B cell (primary cell): ENCODE measurements at regions not wholly inside any gene's neighbourhood (a gene's known extent, or its start where the extent isn't known, plus 50 kb on each side); places are given as distances from the start of the nearest gene placed in this dataset.

Source experiments
- ATAC-seq: fragments of 200-7000 bp; cut with Tn5 transposase; one replicate; pipeline ENCODE4 v1.10.0; 2021; ENCODE audit warnings: low read depth, mild to moderate bottlenecking, moderate number of reproducible peaks, moderate library complexity
- CTCF ChIA-PET: fragments of 350-600 bp; sonication (Branson Sonifier 250); formaldehyde crosslinking; loops from one replicate; lab custom pipeline; 2021; ENCODE audit warnings: antibody characterized with exemption, inconsistent platforms; lab: Charles Lee
- POLR2A ChIA-PET: fragments of 350-600 bp; sonication (Branson Sonifier 250); formaldehyde crosslinking; loops from one replicate; lab custom pipeline; 2021; ENCODE audit warnings: antibody characterized with exemption; lab: Charles Lee
- DNase-seq: peaks from one replicate; pipeline ENCODE4 v3.0.0; 2013
- H2AFZ ChIP-seq: 2 replicates; pipeline ENCODE4 v1.6.1; 2012; ENCODE audit warnings: mild to moderate bottlenecking, low read depth, low read length; ENCODE audit not compliant: insufficient read depth, poor library complexity, severe bottlenecking
- H3K27ac ChIP-seq, 2 donors: 1 replicate in 1 of 2; 2 replicates in 1 of 2; pipeline ENCODE4 v1.5.1; 2012 to 2013; ENCODE audit warnings: low read length in 2 of 2, mild to moderate bottlenecking in 2 of 2, moderate library complexity in 1 of 2
- H3K27me3 ChIP-seq, 4 experiments: fragments of 200-600 bp in 1 of 4; sonication (generic) in 1 of 4; replicated peaks in 1 of 4; 1 replicate in 2 of 4; 2 replicates in 2 of 4; pipeline versions ENCODE4 v1.6.1 to v1.7.0; 2013 to 2016; ENCODE audit warnings: low read length in 3 of 4, mild to moderate bottlenecking in 2 of 4, mixed read lengths in 1 of 4, moderate library complexity in 1 of 4; ENCODE audit not compliant: insufficient read depth in 4 of 4, control insufficient read depth in 3 of 4; ENCODE audit errors: control extremely low read depth in 1 of 4
- H3K36me3 ChIP-seq, 2 experiments: replicated peaks in 1 of 2; 1 replicate in 1 of 2; 2 replicates in 1 of 2; pipeline versions ENCODE4 v1.6.1 to v1.7.1; 2013; ENCODE audit warnings: low read length in 1 of 2; ENCODE audit not compliant: insufficient read depth in 2 of 2, control insufficient read depth in 1 of 2; ENCODE audit errors: control extremely low read depth in 1 of 2, extremely low read depth in 1 of 2
- H3K4me1 ChIP-seq, 2 donors: fragments of 200-600 bp in 1 of 2; sonication (generic) in 1 of 2; 1 replicate in 1 of 2; 2 replicates in 1 of 2; pipeline versions ENCODE4 v1.5.1 to v1.6.1; 2013 to 2017; ENCODE audit warnings: low read length in 2 of 2; ENCODE audit not compliant: control insufficient read depth in 2 of 2, insufficient read depth in 2 of 2
- H3K4me2 ChIP-seq: replicated peaks from 2 replicates; pipeline ENCODE3; 2012; ENCODE audit warnings: mild to moderate bottlenecking, low read depth, low read length; ENCODE audit not compliant: poor library complexity, severe bottlenecking
- H3K4me3 ChIP-seq, 5 experiments: fragments of 200-600 bp in 1 of 5; sonication (generic) in 1 of 5; 1 replicate in 3 of 5; 2 replicates in 2 of 5; pipeline versions ENCODE4 v1.5.1 to v1.7.0; 2011 to 2016; ENCODE audit warnings: low read length in 4 of 5, mild to moderate bottlenecking in 4 of 5, low read depth in 2 of 5, control low read depth in 1 of 5, moderate library complexity in 1 of 5; ENCODE audit not compliant: insufficient read depth in 1 of 5; ENCODE audit errors: control extremely low read depth in 1 of 5, extremely low read depth in 1 of 5
- H3K79me2 ChIP-seq: fragments of 200-600 bp; sonication (generic); one replicate; pipeline ENCODE4 v1.6.0; 2016; ENCODE audit warnings: low read length; ENCODE audit not compliant: control insufficient read depth, insufficient read depth
- H3K9ac ChIP-seq: fragments of 200-600 bp; sonication (generic); 2 replicates; pipeline ENCODE4 v1.6.1; 2017; ENCODE audit warnings: mild to moderate bottlenecking, low read length, moderate library complexity
- H3K9me3 ChIP-seq, 3 donors: one replicate each; pipeline versions ENCODE4 v1.6.1 to v1.7.1; 2013; ENCODE audit warnings: low read length in 2 of 3; ENCODE audit not compliant: control insufficient read depth in 2 of 3, insufficient read depth in 1 of 3; ENCODE audit errors: control extremely low read depth in 1 of 3
- H4K20me1 ChIP-seq: 2 replicates; pipeline ENCODE4 v1.6.0; 2012; ENCODE audit warnings: mild to moderate bottlenecking, low read length; ENCODE audit not compliant: insufficient read depth, control insufficient read depth, poor library complexity, severe bottlenecking
- H3K27ac Mint-ChIP-seq: one replicate; pipeline ENCODE4 v1.8.0; 2021; ENCODE audit warnings: mixed read lengths
- H3K27me3 Mint-ChIP-seq: one replicate; pipeline ENCODE4 v1.8.0; 2021; ENCODE audit warnings: mixed read lengths
- H3K4me1 Mint-ChIP-seq: one replicate; pipeline ENCODE4 v1.8.0; 2021; ENCODE audit warnings: mixed read lengths
- H3K4me3 Mint-ChIP-seq: one replicate; pipeline ENCODE4 v1.8.0; 2021; ENCODE audit warnings: mixed read lengths
- H3K9me3 Mint-ChIP-seq: one replicate; pipeline ENCODE4 v1.8.0; 2022; ENCODE audit warnings: mixed read lengths; ENCODE audit not compliant: insufficient read depth
- EZH2 ChIP-seq: IDR thresholded peaks from 2 replicates; pipeline ENCODE4 v1.6.1; 2012; ENCODE audit warnings: borderline replicate concordance, low read depth, mild to moderate bottlenecking, moderate library complexity, low read length; ENCODE audit not compliant: insufficient read depth, poor library complexity, severe bottlenecking
- WGBS: methylation state at CpG from one replicate; pipeline ENCODE4 v1.1.5; 2013; ENCODE audit warnings: missing lambda C conversion rate; ENCODE audit not compliant: insufficient coverage; 5-methylcytosine and 5-hydroxymethylcytosine counted together
- intact Hi-C: fragments of 100-400 bp; cut with micrococcal nuclease; formaldehyde crosslinking; loops from one replicate; pipeline ENCODE4 v1.10.0; 2022
- TF ChIP-seq, protein P1 (sequence below): fragments of 200-600 bp; IDR thresholded peaks from one replicate; pipeline ENCODE4 v1.8.0; 2022; ENCODE audit warnings: antibody characterized with exemption, mild to moderate bottlenecking

DNA sequence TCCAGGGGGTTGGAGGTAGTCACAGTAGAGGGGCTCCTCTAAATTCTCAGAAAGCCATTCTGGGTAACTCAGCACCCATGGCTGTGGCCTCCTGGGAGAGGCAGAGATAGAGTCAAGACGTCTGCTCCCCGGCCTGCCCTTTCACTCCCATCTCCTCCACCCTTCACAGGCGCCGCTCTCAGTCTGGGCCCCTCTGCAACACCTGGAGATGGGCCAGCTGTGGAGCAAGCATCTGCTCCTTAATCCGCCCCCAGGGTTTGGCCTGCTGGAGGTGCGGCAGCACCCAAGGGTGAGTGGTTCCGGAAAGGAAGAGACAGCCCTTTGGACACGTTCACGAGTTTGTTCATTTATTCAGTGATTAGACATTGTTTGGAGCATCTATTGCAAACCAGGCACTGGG, 271.3 kb downstream of the BMP7 start:
- H3K4me3 Mint-ChIP-seq = no peak overlapping the region
- peaks cover 5% of the 10 kb centered on the region for H3K9me3 Mint-ChIP-seq
- Histone ChIP-seq H3K9me3 (peaks cover 0 to 23% (median 8%) of the 10 kb centered on the region in 3 donors), H3K79me2 (no peaks in the 10 kb centered on the region), H4K20me1 (no peaks in the 10 kb centered on the region), H2AFZ (no peak overlapping the region), H3K9ac (no peak overlapping the region), H3K27me3 (peaks cover 0 to 5% (median 0%) of the 10 kb centered on the region in 4 experiments), H3K36me3 (no peaks in the 10 kb centered on the region), H3K4me2 (no peak overlapping the region), H3K4me3 (no peak overlapping the region), H3K4me1 (no peaks in the 10 kb centered on the region), H3K27ac (no peak overlapping the region)
- ChIA-PET CTCF (no interaction called here), POLR2A (no interaction called here)
- H3K27ac Mint-ChIP-seq = no peak overlapping the region
- TF ChIP-seq, protein P1, sequence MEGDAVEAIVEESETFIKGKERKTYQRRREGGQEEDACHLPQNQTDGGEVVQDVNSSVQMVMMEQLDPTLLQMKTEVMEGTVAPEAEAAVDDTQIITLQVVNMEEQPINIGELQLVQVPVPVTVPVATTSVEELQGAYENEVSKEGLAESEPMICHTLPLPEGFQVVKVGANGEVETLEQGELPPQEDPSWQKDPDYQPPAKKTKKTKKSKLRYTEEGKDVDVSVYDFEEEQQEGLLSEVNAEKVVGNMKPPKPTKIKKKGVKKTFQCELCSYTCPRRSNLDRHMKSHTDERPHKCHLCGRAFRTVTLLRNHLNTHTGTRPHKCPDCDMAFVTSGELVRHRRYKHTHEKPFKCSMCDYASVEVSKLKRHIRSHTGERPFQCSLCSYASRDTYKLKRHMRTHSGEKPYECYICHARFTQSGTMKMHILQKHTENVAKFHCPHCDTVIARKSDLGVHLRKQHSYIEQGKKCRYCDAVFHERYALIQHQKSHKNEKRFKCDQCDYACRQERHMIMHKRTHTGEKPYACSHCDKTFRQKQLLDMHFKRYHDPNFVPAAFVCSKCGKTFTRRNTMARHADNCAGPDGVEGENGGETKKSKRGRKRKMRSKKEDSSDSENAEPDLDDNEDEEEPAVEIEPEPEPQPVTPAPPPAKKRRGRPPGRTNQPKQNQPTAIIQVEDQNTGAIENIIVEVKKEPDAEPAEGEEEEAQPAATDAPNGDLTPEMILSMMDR = no peak
- TF ChIP-seq EZH2 = no peak
- no peak for DNase-seq
- intact Hi-C loops = no loop called here
- 87% methylated on average over 9 of the region's 9 CpGs for WGBS
- H3K4me1 Mint-ChIP-seq = no peaks in the 10 kb centered on the region
- no peak for ATAC-seq
- peaks cover 7% of the 10 kb centered on the region for H3K27me3 Mint-ChIP-seq

DNA sequence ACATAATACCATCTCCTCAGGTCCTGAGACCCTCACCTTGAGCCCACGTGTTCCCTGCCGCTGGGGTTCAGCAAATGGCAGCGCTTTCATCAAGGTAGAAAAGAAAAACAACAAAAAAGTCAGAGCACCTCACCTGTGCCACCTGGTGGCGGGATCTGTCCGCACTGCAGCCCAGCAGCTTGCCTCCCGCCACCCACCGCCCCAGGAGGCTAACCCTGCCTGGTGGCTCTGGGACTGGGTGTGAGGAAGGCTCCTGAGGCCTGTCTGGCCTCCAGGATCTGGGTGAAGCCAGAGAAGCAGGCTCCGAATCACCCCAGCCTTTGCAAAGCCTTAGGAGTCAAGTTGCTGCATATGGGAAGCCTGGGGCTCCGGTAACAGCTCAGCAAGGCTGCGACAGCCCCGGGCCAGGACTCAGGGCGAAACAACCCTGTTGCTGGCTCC, 270.8 kb downstream of the BMP7 start:
- no peak overlapping the region for H3K9ac ChIP-seq
- H3K9me3 ChIP-seq = peaks cover 0 to 23% (median 8%) of the 10 kb centered on the region in 3 donors
- CTCF ChIA-PET = no interaction called here
- intact Hi-C loops = no loop called here
- no peak overlapping the region for H2AFZ ChIP-seq
- H3K27ac Mint-ChIP-seq = no peak overlapping the region
- POLR2A ChIA-PET = no interaction called here
- no peaks in the 10 kb centered on the region for H3K4me1 ChIP-seq
- H3K9me3 Mint-ChIP-seq = peaks cover 5% of the 10 kb centered on the region
- H3K4me2 ChIP-seq = no peak overlapping the region
- no peaks in the 10 kb centered on the region for H4K20me1 ChIP-seq
- no peaks in the 10 kb centered on the region for H3K79me2 ChIP-seq
- no peak for TF ChIP-seq EZH2
- TF ChIP-seq, protein P1 = peak; percentile 5
- ATAC-seq = no peak
- no peaks in the 10 kb centered on the region for H3K4me1 Mint-ChIP-seq
- no peak for DNase-seq
- no peak overlapping the region for H3K4me3 Mint-ChIP-seq
- peaks cover 0 to 3% (median 0%) of the 10 kb centered on the region in 4 experiments for H3K27me3 ChIP-seq
- no peak overlapping the region for H3K27ac ChIP-seq
- H3K36me3 ChIP-seq = no peaks in the 10 kb centered on the region
- 65% methylated on average over 11 of the region's 12 CpGs for WGBS
- H3K4me3 ChIP-seq = no peak overlapping the region
- peaks cover 7% of the 10 kb centered on the region for H3K27me3 Mint-ChIP-seq
